Breast epithelium (tissue), 4 donors: ENCODE measurements at regions not wholly inside any gene's neighbourhood (a gene's known extent, or its start where the extent isn't known, plus 50 kb on each side); places are given as distances from the start of the nearest gene placed in this dataset.

Source experiments
- DNase-seq, 2 donors: peaks; one replicate each; pipeline ENCODE4 v3.0.0-alpha.2; 2019; ENCODE audit warnings: low spot score in 2 of 2
- H3K27ac ChIP-seq, 2 donors: fragments of 200-600 bp; sonication (generic) in 1 of 2; one replicate each; pipeline ENCODE4 v1.5.1; 2016 to 2019; ENCODE audit warnings: mild to moderate bottlenecking in 1 of 2
- H3K27me3 ChIP-seq, 2 donors: fragments of 200-600 bp; sonication (generic) in 1 of 2; one replicate each; pipeline versions ENCODE4 v1.5.1 to v1.6.0; 2017 to 2019; ENCODE audit warnings: control low read depth in 1 of 2, mild to moderate bottlenecking in 1 of 2
- H3K36me3 ChIP-seq: fragments of 200-600 bp; one replicate; pipeline ENCODE4 v1.5.1; 2019
- H3K4me1 ChIP-seq, 2 donors: fragments of 200-600 bp; sonication (generic); one replicate each; pipeline ENCODE4 v1.5.1; 2016 to 2019; ENCODE audit warnings: control low read depth in 1 of 2
- H3K4me3 ChIP-seq, 3 donors: fragments of 200-600 bp; sonication (generic); 1 replicate in 2 of 3; 2 replicates in 1 of 3; pipeline ENCODE4 v1.5.1; 2016 to 2019; ENCODE audit warnings: mild to moderate bottlenecking in 3 of 3, moderate library complexity in 2 of 3
- H3K9me3 ChIP-seq, 2 donors: fragments of 200-600 bp; sonication (generic) in 1 of 2; one replicate each; pipeline ENCODE4 v1.5.1; 2016 to 2019; ENCODE audit warnings: control low read depth in 1 of 2
- CTCF ChIP-seq, 3 donors: fragments of 450-650 bp; IDR thresholded peaks; one replicate each; pipeline ENCODE4 v1.5.1; 2016 to 2017; ENCODE audit warnings: antibody characterized with exemption in 3 of 3, mild to moderate bottlenecking in 3 of 3, moderate library complexity in 3 of 3
- POLR2A ChIP-seq: fragments of 450-650 bp; IDR thresholded peaks from one replicate; pipeline ENCODE4 v1.6.1; 2016; ENCODE audit warnings: antibody characterized with exemption, mild to moderate bottlenecking, moderate library complexity
- POLR2AphosphoS5 ChIP-seq, 3 donors: sonication (generic); formaldehyde crosslinking; IDR thresholded peaks; one replicate each; pipeline ENCODE4 v1.6.1; 2017; ENCODE audit warnings: antibody characterized with exemption in 3 of 3
- intact Hi-C: fragments of 100-400 bp; cut with DNase I; formaldehyde crosslinking; loops from one replicate; pipeline ENCODE4 v1.15.1; 2023; ENCODE audit warnings: low total_unique reads

DNA sequence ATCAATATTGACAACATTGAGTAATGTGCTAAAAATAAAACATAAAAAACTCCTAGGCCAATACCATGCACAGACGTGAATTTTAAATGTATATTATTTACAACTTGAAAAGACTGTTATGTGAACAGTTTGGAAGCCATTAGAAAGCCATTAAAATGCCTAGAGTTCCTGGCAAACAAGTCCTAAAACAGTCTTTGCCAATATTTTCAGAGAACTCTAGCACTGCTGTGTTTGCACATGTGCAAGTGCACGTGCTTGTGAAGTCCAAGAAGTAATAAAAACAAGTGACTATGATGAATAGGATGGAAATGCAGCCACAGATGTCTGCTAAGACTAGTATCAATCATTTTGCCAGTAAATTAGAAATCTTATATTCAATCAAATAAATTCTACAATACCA lies 1447.6 kb downstream of the GRIK2 start:
- Histone ChIP-seq H3K4me1 (no peaks in the 10 kb centered on the region), H3K9me3 (no peaks in the 10 kb centered on the region), H3K36me3 (no peaks in the 10 kb centered on the region), H3K27ac (no peak overlapping the region), H3K4me3 (no peak overlapping the region), H3K27me3 (no peaks in the 10 kb centered on the region)
- intact Hi-C loops: no loop called here
- no peak for TF ChIP-seq CTCF (IDR thresholded peaks at IDR 0.05)
- no peak for TF ChIP-seq POLR2A
- no peak for TF ChIP-seq POLR2AphosphoS5 (IDR thresholded peaks at IDR 0.05)
- no peak for DNase-seq

GRCh38 chr6:102832021-102832420 lies 1438.5 kb downstream of the GRIK2 start:
- intact Hi-C loops: no loop called here
- H3K9me3 ChIP-seq: peaks cover 0 to 6% of the 10 kb centered on the region in 2 donors
- H3K27ac ChIP-seq: no peak overlapping the region
- no peak for DNase-seq
- no peak overlapping the region for H3K4me3 ChIP-seq
- H3K36me3 ChIP-seq: no peaks in the 10 kb centered on the region
- TF ChIP-seq POLR2A (no peak), CTCF (IDR thresholded peaks at IDR 0.05) (no peak), POLR2AphosphoS5 (IDR thresholded peaks at IDR 0.05) (no peak)
- no peaks in the 10 kb centered on the region for H3K4me1 ChIP-seq
- no peaks in the 10 kb centered on the region for H3K27me3 ChIP-seq

- H3K4me3 ChIP-seq: no peak overlapping the region
- no peaks in the 10 kb centered on the region for H3K9me3 ChIP-seq
- no peak overlapping the region for H3K27ac ChIP-seq
- intact Hi-C loops: no loop called here
- TF ChIP-seq CTCF (IDR thresholded peaks at IDR 0.05): no peak
- TF ChIP-seq POLR2A: no peak
- TF ChIP-seq POLR2AphosphoS5 (IDR thresholded peaks at IDR 0.05): no peak
- no peaks in the 10 kb centered on the region for H3K27me3 ChIP-seq
- no peaks in the 10 kb centered on the region for H3K4me1 ChIP-seq
- no peaks in the 10 kb centered on the region for H3K36me3 ChIP-seq
- no peak for DNase-seq
These were observed 1426.6 kb downstream of the GRIK2 start for GRCh38 chr6:102820098-102820497.

GRCh38 chr6:102815207-102815606 lies 1421.7 kb downstream of the GRIK2 start:
- TF ChIP-seq CTCF (IDR thresholded peaks at IDR 0.05): no peak
- no peaks in the 10 kb centered on the region for H3K36me3 ChIP-seq
- H3K27ac ChIP-seq: no peak overlapping the region
- intact Hi-C loops: no loop called here
- no peak overlapping the region for H3K4me3 ChIP-seq
- H3K27me3 ChIP-seq: no peaks in the 10 kb centered on the region
- H3K4me1 ChIP-seq: no peaks in the 10 kb centered on the region
- no peak for DNase-seq
- no peaks in the 10 kb centered on the region for H3K9me3 ChIP-seq

DNA sequence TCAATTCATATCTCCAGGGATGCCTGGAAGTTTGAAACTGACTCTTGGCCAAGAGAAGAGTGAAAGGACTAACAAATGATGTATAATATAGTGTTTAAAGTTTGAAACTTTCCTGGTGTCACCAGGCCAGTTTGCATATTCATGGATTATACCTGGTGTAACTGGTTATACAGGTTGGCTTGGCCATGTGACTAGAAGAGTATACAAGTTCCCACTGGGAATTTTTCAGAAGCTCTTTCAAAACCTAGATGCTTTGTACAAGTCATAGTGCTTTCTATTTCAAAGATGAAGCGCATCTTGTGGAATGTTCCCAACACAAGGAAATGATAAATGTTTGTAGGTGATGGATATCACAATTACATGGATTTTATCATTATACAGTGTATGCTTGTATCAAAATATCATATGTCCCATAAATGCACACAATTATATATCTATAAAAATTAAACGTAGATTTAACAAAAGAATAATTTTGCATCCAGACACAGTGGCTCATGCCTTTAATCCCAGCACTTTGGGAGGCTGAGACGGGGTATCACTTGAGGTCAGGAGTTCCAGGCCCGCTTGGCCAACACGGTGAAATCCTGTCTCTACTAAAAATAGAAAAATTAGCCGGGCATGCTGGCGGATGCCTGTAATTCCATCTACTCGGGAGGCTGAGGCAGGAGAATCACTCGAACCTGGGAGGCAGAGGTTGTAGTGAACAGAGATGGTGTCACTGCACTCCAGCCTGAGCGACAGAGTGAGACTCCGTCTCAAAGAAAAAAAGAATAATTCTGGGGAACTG lies 1420.2 kb downstream of the GRIK2 start:
- no peak for TF ChIP-seq POLR2AphosphoS5 (IDR thresholded peaks at IDR 0.05)
- no peak for TF ChIP-seq CTCF (IDR thresholded peaks at IDR 0.05)
- TF ChIP-seq POLR2A: no peak
- Histone ChIP-seq H3K27me3 (no peaks in the 10 kb centered on the region), H3K9me3 (no peaks in the 10 kb centered on the region), H3K4me1 (no peaks in the 10 kb centered on the region), H3K4me3 (no peak overlapping the region), H3K27ac (no peak overlapping the region), H3K36me3 (no peaks in the 10 kb centered on the region)
- intact Hi-C loops: no loop called here
- no peak for DNase-seq
